Lower lobe of right lung (tissue), 2 donors: ENCODE measurements at regions not wholly inside any gene's neighbourhood (a gene's known extent, or its start where the extent isn't known, plus 50 kb on each side); places are given as distances from the start of the nearest gene placed in this dataset.

Experiments
- ATAC-seq, 2 donors: fragments of 200-7000 bp; cut with Tn5 transposase; one replicate each; pipeline ENCODE4 v1.9.1; 2020 to 2022; ENCODE audit warnings: mild to moderate bottlenecking in 2 of 2, moderate library complexity in 2 of 2
- DNase-seq: peaks from one replicate; pipeline ENCODE4 v3.0.0-alpha.2; 2020
- H3K27ac ChIP-seq: fragments of 200-600 bp; one replicate; pipeline ENCODE4 v1.8.0; 2022
- H3K27me3 ChIP-seq: fragments of 200-600 bp; one replicate; pipeline ENCODE4 v1.8.0; 2022; ENCODE audit warnings: low read depth
- H3K36me3 ChIP-seq: fragments of 200-600 bp; one replicate; pipeline ENCODE4 v1.8.0; 2022; ENCODE audit warnings: mild to moderate bottlenecking
- H3K4me1 ChIP-seq: fragments of 200-600 bp; one replicate; pipeline ENCODE4 v1.8.0; 2022
- H3K4me3 ChIP-seq: fragments of 200-600 bp; one replicate; pipeline ENCODE4 v1.8.0; 2022; ENCODE audit warnings: mild to moderate bottlenecking
- H3K9me3 ChIP-seq: fragments of 200-600 bp; one replicate; pipeline ENCODE4 v1.8.0; 2022
- intact Hi-C: fragments of 100-400 bp; cut with DNase I; formaldehyde crosslinking; loops from one replicate; pipeline ENCODE4 v1.11.0; 2022
- TF ChIP-seq, protein P1 (sequence below): fragments of 200-600 bp; IDR thresholded peaks from one replicate; pipeline ENCODE4 v1.8.0; 2022; ENCODE audit warnings: antibody characterized with exemption, mild to moderate bottlenecking
- donor health status: DM: no; HTN: yes; CAD: no; lungs with severe emphysema.

DNA sequence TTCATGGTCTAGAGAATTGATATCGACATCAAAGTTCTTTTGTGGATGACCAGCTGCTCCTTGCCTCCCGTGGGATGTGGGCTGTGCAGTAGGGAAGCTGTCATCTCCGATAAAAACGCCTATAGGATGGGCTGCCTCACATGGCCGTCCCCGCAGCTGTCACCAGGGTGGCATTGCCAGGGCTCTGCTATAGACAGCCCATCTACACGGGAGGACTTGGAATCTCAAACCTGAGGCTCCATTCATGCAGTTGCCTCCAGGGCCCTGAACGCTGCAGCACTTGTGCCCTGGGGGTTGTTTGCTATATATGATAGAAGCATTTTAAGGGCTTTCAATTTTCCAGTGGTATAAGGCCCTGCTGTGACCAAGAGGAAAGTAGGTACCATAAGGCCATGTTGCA is 183.1 kb downstream of the MYCN start:
- ATAC-seq (no peak), DNase-seq (no peak)
- Histone ChIP-seq H3K27me3 (no peaks in the 10 kb centered on the region), H3K4me3 (no peak overlapping the region), H3K36me3 (no peaks in the 10 kb centered on the region), H3K4me1 (no peaks in the 10 kb centered on the region), H3K27ac (no peak overlapping the region), H3K9me3 (no peaks in the 10 kb centered on the region)
- intact Hi-C loops: no loop called here
- TF ChIP-seq, protein P1, sequence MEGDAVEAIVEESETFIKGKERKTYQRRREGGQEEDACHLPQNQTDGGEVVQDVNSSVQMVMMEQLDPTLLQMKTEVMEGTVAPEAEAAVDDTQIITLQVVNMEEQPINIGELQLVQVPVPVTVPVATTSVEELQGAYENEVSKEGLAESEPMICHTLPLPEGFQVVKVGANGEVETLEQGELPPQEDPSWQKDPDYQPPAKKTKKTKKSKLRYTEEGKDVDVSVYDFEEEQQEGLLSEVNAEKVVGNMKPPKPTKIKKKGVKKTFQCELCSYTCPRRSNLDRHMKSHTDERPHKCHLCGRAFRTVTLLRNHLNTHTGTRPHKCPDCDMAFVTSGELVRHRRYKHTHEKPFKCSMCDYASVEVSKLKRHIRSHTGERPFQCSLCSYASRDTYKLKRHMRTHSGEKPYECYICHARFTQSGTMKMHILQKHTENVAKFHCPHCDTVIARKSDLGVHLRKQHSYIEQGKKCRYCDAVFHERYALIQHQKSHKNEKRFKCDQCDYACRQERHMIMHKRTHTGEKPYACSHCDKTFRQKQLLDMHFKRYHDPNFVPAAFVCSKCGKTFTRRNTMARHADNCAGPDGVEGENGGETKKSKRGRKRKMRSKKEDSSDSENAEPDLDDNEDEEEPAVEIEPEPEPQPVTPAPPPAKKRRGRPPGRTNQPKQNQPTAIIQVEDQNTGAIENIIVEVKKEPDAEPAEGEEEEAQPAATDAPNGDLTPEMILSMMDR: no peak

DNA sequence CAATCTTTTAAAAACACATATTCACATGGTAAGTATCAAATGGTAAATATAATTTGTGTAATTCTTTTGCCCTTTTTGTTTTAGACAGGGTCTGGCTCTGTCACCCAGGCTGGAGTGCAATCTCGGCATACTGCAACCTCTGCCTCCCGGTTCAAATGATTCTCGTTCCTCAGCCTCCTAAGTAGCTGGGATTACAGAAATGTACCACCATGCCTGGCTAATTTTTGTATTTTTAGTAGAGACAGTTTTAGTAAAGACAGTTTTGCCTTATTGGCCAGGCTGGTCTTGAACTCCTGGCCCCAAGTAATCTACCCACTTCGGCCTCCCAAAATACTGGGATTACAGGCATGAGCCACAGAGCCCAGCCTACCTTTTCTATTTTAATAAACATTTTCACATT is 182.2 kb downstream of the MYCN start:
- no peak overlapping the region for H3K27ac ChIP-seq
- no peaks in the 10 kb centered on the region for H3K27me3 ChIP-seq
- no peaks in the 10 kb centered on the region for H3K36me3 ChIP-seq
- no peaks in the 10 kb centered on the region for H3K4me1 ChIP-seq
- no peaks in the 10 kb centered on the region for H3K9me3 ChIP-seq
- DNase-seq: no peak
- no peak overlapping the region for H3K4me3 ChIP-seq
- no peak for ATAC-seq
- TF ChIP-seq, protein P1: no peak
- intact Hi-C loops: no loop called here

DNA sequence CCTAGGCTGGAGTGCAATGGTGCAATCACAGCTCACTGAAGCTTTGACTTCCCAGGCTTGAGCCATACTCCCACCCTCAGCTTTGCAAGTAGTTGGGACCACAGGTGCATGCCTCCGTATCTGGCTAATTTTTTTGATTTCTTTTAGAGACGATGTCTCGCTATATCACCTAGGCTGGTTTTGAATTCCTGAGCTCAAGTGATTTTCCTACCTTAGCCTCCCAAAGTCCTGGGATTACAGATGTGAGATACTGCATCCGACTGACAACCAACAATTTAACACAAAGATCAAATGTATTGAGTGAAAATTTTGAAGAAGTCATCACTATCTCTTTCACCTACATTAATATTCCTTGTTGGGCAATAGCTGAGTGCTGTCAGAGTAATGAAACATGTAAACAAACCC is 181.6 kb downstream of the MYCN start:
- no peak for ATAC-seq
- Histone ChIP-seq H3K9me3 (no peaks in the 10 kb centered on the region), H3K27ac (no peak overlapping the region), H3K4me3 (no peak overlapping the region), H3K36me3 (no peaks in the 10 kb centered on the region), H3K4me1 (no peaks in the 10 kb centered on the region), H3K27me3 (no peaks in the 10 kb centered on the region)
- TF ChIP-seq, protein P1: no peak
- no peak for DNase-seq
- intact Hi-C loops: no loop called here

DNA sequence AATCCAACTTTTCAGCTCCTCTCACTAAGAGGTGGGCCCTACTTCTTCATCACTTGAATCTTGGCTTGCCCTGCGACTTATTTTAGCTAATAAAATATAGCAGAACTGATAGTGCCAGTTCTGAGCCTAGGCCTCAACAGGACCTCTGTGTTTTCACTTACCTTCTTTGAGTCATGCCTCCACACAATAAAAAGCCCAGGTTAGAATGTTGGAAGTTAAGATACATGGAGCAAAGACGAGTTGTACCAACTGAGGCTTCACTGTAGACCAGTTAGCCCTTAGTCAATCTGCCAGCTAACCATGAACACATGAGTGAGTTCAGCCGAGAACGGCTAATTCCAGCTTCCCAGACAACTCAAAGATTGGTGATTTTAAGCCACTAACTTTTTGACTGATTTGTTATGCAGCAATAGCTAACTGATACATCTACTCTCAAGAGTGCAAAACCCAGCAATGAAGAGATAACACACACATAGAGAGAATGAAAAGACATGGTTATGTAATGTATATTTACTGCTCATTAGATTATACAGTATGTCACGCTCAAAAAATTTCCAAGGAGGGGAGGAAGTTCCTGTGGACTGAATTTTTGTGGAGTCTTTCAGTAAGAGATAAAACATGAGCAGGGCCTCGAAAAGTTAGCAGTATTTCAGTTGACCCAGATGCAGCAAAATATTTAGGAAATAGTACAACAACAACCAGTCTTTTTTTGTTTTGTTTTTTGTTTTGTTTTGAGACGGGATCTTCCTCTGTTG is 181.1 kb downstream of the MYCN start:
- intact Hi-C loops: no loop called here
- no peaks in the 10 kb centered on the region for H3K36me3 ChIP-seq
- no peak for DNase-seq

DNA sequence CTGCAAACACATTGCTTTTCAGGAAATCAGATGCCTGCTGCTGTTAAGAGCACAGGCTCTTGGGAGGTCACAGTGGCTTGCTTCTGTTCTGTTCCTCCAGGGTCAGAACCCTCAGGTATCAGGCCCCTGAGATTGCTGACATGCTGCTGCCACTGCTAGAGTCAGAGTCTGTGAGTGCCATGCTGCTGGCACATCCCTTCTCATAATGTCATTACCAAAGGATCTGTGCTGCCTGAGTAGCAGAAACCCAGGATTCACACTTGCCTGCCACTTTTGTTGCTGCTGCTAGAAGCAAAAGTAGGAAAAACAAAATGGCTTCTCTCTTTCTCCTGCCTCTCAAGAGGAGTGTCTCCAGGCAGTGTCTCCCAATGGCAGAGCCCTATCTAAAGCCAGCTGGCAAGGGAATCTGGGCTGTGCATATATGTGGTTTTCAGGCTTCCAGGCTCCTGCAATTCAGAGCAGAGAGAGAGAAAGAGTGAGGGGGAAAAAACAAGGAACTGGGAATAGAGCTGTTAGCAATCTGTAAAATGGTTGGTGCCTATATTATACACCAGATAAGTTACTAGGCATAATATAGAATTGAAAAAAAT is 180.3 kb downstream of the MYCN start:
- DNase-seq (no peak), ATAC-seq (no peak)
- H3K4me1 ChIP-seq: no peaks in the 10 kb centered on the region
- H3K27me3 ChIP-seq: no peaks in the 10 kb centered on the region
- H3K9me3 ChIP-seq: no peaks in the 10 kb centered on the region
- no peak overlapping the region for H3K27ac ChIP-seq
- intact Hi-C loops: no loop called here
- no peak overlapping the region for H3K4me3 ChIP-seq
- H3K36me3 ChIP-seq: no peaks in the 10 kb centered on the region
- TF ChIP-seq, protein P1: no peak

More for the DNA sequence above, 181.1 kb downstream of the MYCN start:
- Histone ChIP-seq H3K27me3 (no peaks in the 10 kb centered on the region), H3K27ac (no peak overlapping the region), H3K9me3 (no peaks in the 10 kb centered on the region), H3K4me3 (no peak overlapping the region), H3K4me1 (no peaks in the 10 kb centered on the region)
- TF ChIP-seq, protein P1: no peak
- ATAC-seq: no peak
